ENCODE measurements at regions not wholly inside any gene's neighbourhood (a gene's known extent, or its start where the extent isn't known, plus 50 kb on each side); places are given as distances from the start of the nearest gene placed in this dataset.

DNA sequence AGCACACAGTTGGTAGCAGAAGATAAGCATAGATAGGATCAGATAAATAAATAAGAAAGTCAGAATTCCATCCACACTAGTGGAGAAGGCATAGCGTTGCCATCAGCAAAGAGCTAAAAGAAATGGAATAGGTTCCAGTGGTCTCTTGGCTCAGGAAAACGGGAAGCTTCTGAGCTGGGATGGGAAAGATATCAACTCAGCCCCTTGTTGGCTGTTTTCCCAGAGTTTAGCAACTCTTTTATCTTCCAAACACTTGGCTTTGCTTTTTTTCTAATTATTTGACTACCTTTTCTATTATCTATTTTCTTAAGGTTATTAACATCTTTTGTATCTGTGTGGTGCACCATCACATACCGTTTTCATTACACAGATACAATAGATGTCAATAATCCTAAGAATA, 445.7 kb upstream of the TRPC7 start:
- no peak for DNase-seq (ENCODE audit: low spot score)

DNA sequence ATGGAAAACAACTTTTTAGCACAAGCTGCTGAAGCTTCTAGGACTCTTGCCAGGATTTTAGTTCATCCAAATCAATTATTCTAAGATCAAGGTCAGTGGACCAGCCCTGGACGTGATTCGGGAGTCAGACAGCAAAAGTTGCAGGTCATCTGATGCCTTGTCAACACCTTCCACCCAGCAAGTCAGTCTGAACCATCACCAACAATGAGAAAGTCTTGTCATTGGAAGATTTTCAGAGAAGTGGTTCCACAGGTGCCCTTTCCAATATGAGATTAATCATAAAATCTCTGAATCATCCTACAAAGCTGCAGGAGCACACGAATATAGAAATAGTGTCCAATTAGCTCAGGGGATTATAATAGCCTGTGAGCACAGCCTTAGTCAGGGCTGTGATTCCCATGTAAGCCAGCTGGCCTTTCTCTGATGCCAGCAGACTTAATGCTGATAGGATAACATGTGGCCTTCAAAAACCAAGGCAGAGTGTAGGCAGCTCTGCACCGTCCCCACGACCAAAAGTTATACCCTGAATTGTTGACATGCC, 445.0 kb upstream of the TRPC7 start:
- no peak for DNase-seq (ENCODE audit: low spot score)

- DNase-seq (ENCODE audit: low spot score) = no peak
These were observed 444.0 kb upstream of the TRPC7 start for GRCh38 chr5:136809382-136809781.

- no peak for DNase-seq (ENCODE audit: low spot score)
These were observed 443.4 kb upstream of the TRPC7 start for GRCh38 chr5:136808756-136809155.

DNA sequence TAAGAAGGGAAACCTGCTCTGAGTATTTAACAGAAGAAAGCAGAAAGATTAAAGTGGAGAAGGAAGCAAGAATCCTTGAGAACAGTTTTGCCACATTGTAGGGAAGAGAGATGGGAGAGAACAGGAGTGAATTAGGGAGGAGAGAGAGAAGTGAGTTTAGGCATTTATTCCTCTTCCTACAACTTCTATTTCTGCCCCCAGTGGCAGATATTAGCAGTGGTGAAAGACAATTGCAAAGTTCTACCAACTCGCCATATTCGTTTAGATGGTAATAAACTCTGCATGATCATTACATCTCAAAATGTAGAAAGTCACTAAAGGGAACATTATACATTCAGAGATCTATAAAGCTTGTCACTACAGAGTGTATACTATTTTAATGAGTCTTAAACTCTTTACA, 440.1 kb upstream of the TRPC7 start:
- DNase-seq (ENCODE audit: low spot score) = no peak

- no peak for DNase-seq (ENCODE audit: low spot score)
These were observed 437.0 kb upstream of the TRPC7 start for GRCh38 chr5:136802383-136802782.

- DNase-seq (ENCODE audit: low spot score) = no peak
These were observed 434.5 kb upstream of the TRPC7 start for GRCh38 chr5:136799806-136800372.

- DNase-seq (ENCODE audit: low spot score) = no peak
These were observed 428.0 kb upstream of the TRPC7 start for GRCh38 chr5:136793300-136793699.

GRCh38 chr5:136781464-136781863, 416.1 kb upstream of the TRPC7 start:
- DNase-seq (ENCODE audit: low spot score) = no peak

GRCh38 chr5:136780518-136780917, 415.2 kb upstream of the TRPC7 start:
- DNase-seq (ENCODE audit: low spot score) = no peak

DNA sequence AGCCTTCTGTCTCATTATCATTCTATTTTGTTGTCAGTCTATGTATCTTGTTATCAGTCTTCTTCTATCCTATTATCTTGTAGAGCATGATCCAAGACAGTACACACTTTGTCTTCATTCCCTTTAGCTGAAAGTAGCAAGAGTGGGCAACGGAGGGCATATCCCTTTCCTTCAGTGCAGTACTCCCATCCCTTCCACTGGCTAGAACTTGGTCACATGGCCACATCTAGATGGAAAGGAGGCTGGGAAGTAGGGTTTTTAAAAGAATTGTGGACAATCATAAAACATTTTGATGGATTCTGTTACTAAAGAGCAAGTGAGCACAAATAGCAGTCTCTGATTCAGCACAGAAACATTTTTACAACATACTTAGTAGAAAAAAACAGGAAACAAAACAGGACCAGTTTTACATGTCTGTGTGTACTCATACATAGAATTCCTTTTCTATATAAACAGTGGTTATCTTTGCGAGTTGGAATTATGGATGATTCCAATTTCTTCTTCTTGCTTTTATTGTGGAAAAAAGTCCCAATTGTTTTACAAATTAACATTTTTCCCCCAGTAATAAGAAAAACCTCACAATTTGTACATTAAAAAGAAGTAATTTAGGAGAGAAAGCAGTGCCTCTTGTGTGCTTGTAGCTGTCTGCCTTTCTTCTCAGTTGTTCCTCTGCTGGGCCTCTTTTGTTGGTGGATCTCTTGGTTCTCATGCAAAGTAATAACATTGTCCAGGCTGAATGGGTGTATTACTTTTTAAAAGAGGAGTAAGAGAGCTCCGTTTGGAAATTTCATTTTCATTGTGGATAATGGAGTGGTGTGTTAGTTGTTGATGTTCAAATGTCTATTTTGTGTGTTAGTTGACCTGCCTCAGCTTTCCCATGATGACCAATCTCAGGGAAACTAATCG, 410.9 kb upstream of the TRPC7 start:
- DNase-seq (ENCODE audit: low spot score) = no peak

- DNase-seq (ENCODE audit: low spot score) = no peak
These were observed 407.1 kb upstream of the TRPC7 start for GRCh38 chr5:136772491-136772890.

GRCh38 chr5:136769900-136770684, 404.7 kb upstream of the TRPC7 start:
- DNase-seq (ENCODE audit: low spot score) = peak; percentile 45

GRCh38 chr5:136769093-136769492, 403.7 kb upstream of the TRPC7 start:
- DNase-seq (ENCODE audit: low spot score) = no peak

- DNase-seq (ENCODE audit: low spot score) = peak; percentile 1
These were observed 403.1 kb upstream of the TRPC7 start for GRCh38 chr5:136768457-136768856.

DNA sequence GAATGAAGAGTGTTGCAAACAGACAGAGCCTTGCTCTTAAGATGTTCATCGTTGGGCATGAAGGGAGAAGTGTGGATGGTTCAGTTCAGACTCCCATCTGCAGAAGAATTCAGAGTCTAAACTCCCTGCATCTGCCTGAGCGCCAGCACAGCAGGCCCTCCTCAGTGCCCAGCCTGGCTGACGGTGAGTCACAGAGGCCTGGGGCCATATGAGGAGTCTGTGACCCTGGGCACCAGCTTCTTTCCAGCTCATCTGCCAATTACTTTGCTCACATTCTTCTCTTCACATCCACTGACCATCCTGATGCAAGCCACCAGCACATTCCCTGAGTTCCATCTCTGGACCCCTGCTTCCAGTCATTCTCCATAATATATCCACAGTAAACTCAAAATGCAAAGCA, 401.1 kb upstream of the TRPC7 start:
- no peak for DNase-seq (ENCODE audit: low spot score)

GRCh38 chr5:136764601-136765000, 399.3 kb upstream of the TRPC7 start:
- DNase-seq (ENCODE audit: low spot score) = no peak

DNA sequence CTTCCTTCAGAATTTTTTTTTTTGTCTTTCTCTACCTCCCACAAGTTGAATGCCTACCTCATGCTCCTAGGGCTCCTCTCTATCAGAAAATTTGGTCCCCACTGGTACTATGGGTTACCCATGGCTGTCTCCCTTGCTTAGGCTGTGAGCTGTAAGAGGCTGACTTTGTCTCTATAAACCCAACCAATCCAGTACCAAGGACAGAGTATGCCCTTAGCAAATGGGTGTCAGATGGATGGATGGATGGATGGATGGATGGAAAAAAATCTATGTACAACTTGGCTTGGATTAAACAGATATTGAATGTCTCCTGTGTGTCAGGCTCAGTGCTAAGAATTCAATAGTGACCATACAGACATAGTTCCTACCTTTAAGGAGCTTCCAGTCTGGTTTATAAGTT, 398.2 kb upstream of the TRPC7 start:
- no peak for DNase-seq (ENCODE audit: low spot score)

GRCh38 chr5:136754216-136754615, 388.9 kb upstream of the TRPC7 start:
- no peak for DNase-seq (ENCODE audit: low spot score)

- no peak for DNase-seq (ENCODE audit: low spot score)
These were observed 385.0 kb upstream of the TRPC7 start for GRCh38 chr5:136750224-136750862.

DNA sequence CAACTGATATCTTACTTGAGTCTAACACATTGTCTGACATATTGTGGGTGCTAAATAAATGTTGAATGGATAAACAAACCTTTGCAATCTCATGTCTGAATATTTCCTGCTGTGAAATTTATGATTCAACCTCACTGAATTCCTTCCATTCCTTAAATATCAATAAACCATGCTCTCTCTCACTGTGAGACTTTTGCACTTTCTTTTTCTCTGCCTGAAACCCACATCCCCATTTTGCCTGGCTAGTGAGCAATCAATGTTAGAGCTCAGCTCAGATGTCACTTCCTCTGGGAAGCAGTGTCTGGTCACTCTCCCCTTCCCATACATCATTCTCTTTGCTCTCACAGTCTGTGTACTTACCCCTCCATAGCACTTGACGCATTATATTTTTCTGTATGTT, 383.7 kb upstream of the TRPC7 start:
- no peak for DNase-seq (ENCODE audit: low spot score)

GRCh38 chr5:136743052-136743451, 377.7 kb upstream of the TRPC7 start:
- DNase-seq (ENCODE audit: low spot score) = no peak
